OCI-LY1 (cell line): ENCODE measurements at regions not wholly inside any gene's neighbourhood (a gene's known extent, or its start where the extent isn't known, plus 50 kb on each side); places are given as distances from the start of the nearest gene placed in this dataset.

Source experiments
- H2AFZ ChIP-seq: fragments of 200-600 bp; sonication (generic), shearing (Covaris generic); 2 replicates; pipeline ENCODE4 v1.6.0; 2014; ENCODE audit warnings: antibody characterized with exemption, mild to moderate bottlenecking, low read length
- H3F3A ChIP-seq: fragments of 200-600 bp; sonication (generic), shearing (Covaris generic); 2 replicates; pipeline ENCODE4 v1.6.0; 2014; ENCODE audit warnings: mild to moderate bottlenecking, antibody characterized with exemption, low read length, moderate library complexity; ENCODE audit not compliant: insufficient read depth
- H3K27ac ChIP-seq: fragments of 200-600 bp; sonication (generic); 2 replicates; pipeline ENCODE4 v1.5.1; 2014; ENCODE audit warnings: low read length, mixed run types, mild to moderate bottlenecking, low read depth; ENCODE audit not compliant: poor library complexity, severe bottlenecking
- H3K27me3 ChIP-seq: fragments of 200-600 bp; sonication (generic); 2 replicates; pipeline ENCODE4 v1.6.0; 2014; ENCODE audit warnings: antibody characterized with exemption, mild to moderate bottlenecking, low read length, moderate library complexity; ENCODE audit not compliant: insufficient read depth
- H3K36me3 ChIP-seq: fragments of 200-600 bp; sonication (generic); 2 replicates; pipeline ENCODE4 v1.6.1; 2014; ENCODE audit warnings: mild to moderate bottlenecking, antibody characterized with exemption, low read length, moderate library complexity, mixed read lengths; ENCODE audit not compliant: insufficient read depth
- H3K4me1 ChIP-seq: fragments of 200-600 bp; sonication (generic); 2 replicates; pipeline ENCODE4 v1.5.1; 2014; ENCODE audit warnings: mild to moderate bottlenecking, low read length, moderate library complexity; ENCODE audit not compliant: insufficient read depth, severe bottlenecking
- H3K4me2 ChIP-seq: fragments of 200-600 bp; sonication (generic), shearing (Covaris generic); 2 replicates; pipeline ENCODE4 v1.6.1; 2014; ENCODE audit warnings: low read length
- H3K4me3 ChIP-seq: fragments of 200-600 bp; sonication (generic); 2 replicates; pipeline ENCODE4 v1.5.1; 2014; ENCODE audit warnings: low read length, low read depth, mild to moderate bottlenecking, mixed read lengths; ENCODE audit not compliant: poor library complexity, severe bottlenecking
- H3K79me2 ChIP-seq: fragments of 200-600 bp; shearing (Covaris generic); 2 replicates; pipeline ENCODE4 v1.6.1; 2016; ENCODE audit warnings: mixed run types, low read length, mixed read lengths; ENCODE audit not compliant: insufficient read depth
- H3K9ac ChIP-seq: fragments of 200-600 bp; sonication (generic), shearing (Covaris generic); 2 replicates; pipeline ENCODE4 v1.6.1; 2014; ENCODE audit warnings: mild to moderate bottlenecking, low read length, mixed read lengths
- H3K9me2 ChIP-seq: fragments of 200-600 bp; sonication (generic), shearing (Covaris generic); 2 replicates; pipeline ENCODE4 v1.6.1; 2014; ENCODE audit warnings: low read depth, mild to moderate bottlenecking, low read length, mixed read lengths
- H3K9me3 ChIP-seq: fragments of 200-600 bp; shearing (Covaris generic); 2 replicates; pipeline ENCODE4 v1.6.1; 2014; ENCODE audit warnings: low read length, mixed read lengths
- H4K20me1 ChIP-seq: fragments of 200-600 bp; sonication (generic), shearing (Covaris generic); 2 replicates; pipeline ENCODE4 v1.6.0; 2016; ENCODE audit warnings: mild to moderate bottlenecking, low read length; ENCODE audit not compliant: insufficient read depth
- CTCF ChIP-seq: fragments of 200-600 bp; sonication (generic), shearing (Covaris generic); IDR thresholded peaks from 2 replicates; pipeline ENCODE4 v1.5.1; 2017; ENCODE audit warnings: mild to moderate bottlenecking, antibody characterized with exemption, low read length, moderate library complexity, mixed read lengths
- EZH2 ChIP-seq: fragments of 200-600 bp; sonication (generic), shearing (Covaris generic); IDR thresholded peaks from 2 replicates; pipeline ENCODE4 v1.8.0; 2017; ENCODE audit warnings: borderline replicate concordance, mixed run types, mild to moderate bottlenecking, antibody characterized with exemption, low read length, moderate library complexity, mixed read lengths

- no peaks in the 10 kb centered on the region for H4K20me1 ChIP-seq
- no peaks in the 10 kb centered on the region for H3F3A ChIP-seq
- H2AFZ ChIP-seq = no peak overlapping the region
- H3K9me3 ChIP-seq = no peaks in the 10 kb centered on the region
- no peaks in the 10 kb centered on the region for H3K79me2 ChIP-seq
- no peak overlapping the region for H3K9ac ChIP-seq
- H3K27ac ChIP-seq = no peak overlapping the region
- no peak overlapping the region for H3K4me3 ChIP-seq
- TF ChIP-seq CTCF = no peak
- TF ChIP-seq EZH2 = no peak
- H3K4me2 ChIP-seq = no peak overlapping the region
- H3K36me3 ChIP-seq = no peaks in the 10 kb centered on the region
- no peaks in the 10 kb centered on the region for H3K27me3 ChIP-seq
- no peaks in the 10 kb centered on the region for H3K9me2 ChIP-seq
- no peaks in the 10 kb centered on the region for H3K4me1 ChIP-seq
Measured at GRCh38 chr10:123555616-123556015, 110.5 kb upstream of the GPR26 start.

GRCh38 chr10:123556049-123556448, 110.1 kb upstream of the GPR26 start:
- Histone ChIP-seq H3K9me2 (no peaks in the 10 kb centered on the region), H2AFZ (no peak overlapping the region), H3K27ac (no peak overlapping the region), H3F3A (no peaks in the 10 kb centered on the region), H4K20me1 (no peaks in the 10 kb centered on the region), H3K27me3 (no peaks in the 10 kb centered on the region), H3K4me2 (no peak overlapping the region), H3K4me1 (no peaks in the 10 kb centered on the region), H3K4me3 (no peak overlapping the region), H3K36me3 (no peaks in the 10 kb centered on the region), H3K9me3 (no peaks in the 10 kb centered on the region), H3K9ac (no peak overlapping the region), H3K79me2 (no peaks in the 10 kb centered on the region)
- TF ChIP-seq CTCF (no peak), EZH2 (no peak)

- no peak for TF ChIP-seq EZH2
- TF ChIP-seq CTCF = no peak
- no peaks in the 10 kb centered on the region for H3K4me1 ChIP-seq
- H4K20me1 ChIP-seq = no peaks in the 10 kb centered on the region
- H3K4me3 ChIP-seq = no peak overlapping the region
- no peak overlapping the region for H3K27ac ChIP-seq
- H3K9me2 ChIP-seq = no peaks in the 10 kb centered on the region
- H3K79me2 ChIP-seq = no peaks in the 10 kb centered on the region
- no peaks in the 10 kb centered on the region for H3K27me3 ChIP-seq
- H2AFZ ChIP-seq = no peak overlapping the region
- no peaks in the 10 kb centered on the region for H3K36me3 ChIP-seq
- H3F3A ChIP-seq = no peaks in the 10 kb centered on the region
- no peaks in the 10 kb centered on the region for H3K9me3 ChIP-seq
- no peak overlapping the region for H3K4me2 ChIP-seq
- no peak overlapping the region for H3K9ac ChIP-seq
Measured at GRCh38 chr10:123556736-123557135, 109.4 kb upstream of the GPR26 start.
